DMS 273 treated with DMSO at 0.1 percent for 48 hours (cell line): ENCODE measurements at regions not wholly inside any gene's neighbourhood (a gene's known extent, or its start where the extent isn't known, plus 50 kb on each side); places are given as distances from the start of the nearest gene placed in this dataset.
"Not testable (repeated sequence)": the region's sequence is repeated elsewhere in the genome, so short reads cannot be mapped to it uniquely, and the experiment has no call there.

Experiments
- DNase-seq: peaks from one replicate; lab custom pipeline; 2025; lab: John Stamatoyannopoulos, UW

DNA sequence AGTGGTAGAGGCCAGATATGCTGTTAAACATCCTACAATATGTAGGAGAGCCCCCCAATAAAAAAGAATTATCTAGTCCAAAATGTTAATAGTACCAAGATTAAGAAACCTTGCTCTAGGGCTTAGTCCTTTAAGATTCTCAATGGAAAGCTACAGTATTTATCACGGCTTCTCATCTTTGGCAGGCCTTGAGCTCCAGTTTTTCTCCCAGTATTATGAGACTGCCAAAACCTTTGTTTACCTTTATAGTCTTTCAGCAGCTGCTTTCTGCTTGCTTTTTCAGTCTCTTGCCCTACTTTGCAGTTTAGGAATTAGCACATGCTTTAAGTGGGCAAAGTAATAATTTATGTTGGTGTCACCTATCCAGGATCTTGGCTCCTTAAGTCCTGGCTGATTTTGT lies 59.7 kb downstream of the NHLRC1 start:
- DNase-seq: peak; percentile 31

DNA sequence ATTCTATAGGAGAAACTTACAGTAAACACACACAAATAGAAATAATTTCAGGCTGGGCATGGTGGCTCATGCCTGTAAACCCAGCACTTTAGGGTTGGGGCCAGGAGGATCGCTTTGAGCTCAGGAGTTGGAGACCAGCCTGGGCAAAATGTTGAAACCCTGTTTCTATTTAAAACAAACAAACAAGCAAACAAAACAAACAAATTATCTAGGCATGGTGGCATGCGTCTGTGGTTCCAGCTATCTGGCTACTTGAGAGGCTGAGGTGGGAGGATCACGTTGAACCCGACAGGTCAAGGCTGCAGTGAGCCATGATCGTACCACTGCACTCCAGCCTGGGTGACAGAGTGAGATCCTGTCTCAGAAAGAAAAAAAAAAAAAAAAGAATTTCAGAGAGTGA lies 64.0 kb downstream of the NHLRC1 start:
- DNase-seq: no peak

DNA sequence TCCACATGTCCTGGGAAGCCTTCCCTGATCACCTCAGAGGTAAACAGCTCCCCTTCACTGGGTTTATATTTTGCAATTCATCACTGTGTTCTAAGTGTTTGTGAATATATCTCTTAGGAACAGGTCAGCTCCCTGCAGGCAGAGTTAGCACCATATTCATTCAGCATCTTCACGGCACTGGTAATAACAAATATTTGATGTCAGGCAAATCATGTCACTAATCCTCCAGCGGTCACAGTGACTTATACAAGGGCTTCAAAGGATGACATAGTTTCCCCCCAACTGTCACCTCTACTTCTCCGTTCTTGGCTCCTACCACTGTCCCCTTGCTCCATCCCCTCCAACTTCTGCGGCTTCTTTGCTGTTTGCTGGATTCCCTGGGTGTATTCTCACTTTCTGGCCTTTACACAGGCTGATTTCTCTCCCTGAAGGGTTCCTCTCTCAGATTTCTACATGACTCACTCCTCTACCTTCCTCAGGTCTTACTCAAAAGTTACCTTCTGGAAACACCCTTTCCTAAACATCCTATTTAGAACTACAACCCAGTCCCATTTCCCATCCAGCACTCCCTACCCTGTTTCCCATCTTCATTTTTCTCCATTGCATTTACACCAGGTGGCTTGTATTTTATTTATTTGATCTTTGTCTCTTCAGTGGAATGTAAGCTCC lies 66.6 kb downstream of the NHLRC1 start:
- no peak for DNase-seq

DNA sequence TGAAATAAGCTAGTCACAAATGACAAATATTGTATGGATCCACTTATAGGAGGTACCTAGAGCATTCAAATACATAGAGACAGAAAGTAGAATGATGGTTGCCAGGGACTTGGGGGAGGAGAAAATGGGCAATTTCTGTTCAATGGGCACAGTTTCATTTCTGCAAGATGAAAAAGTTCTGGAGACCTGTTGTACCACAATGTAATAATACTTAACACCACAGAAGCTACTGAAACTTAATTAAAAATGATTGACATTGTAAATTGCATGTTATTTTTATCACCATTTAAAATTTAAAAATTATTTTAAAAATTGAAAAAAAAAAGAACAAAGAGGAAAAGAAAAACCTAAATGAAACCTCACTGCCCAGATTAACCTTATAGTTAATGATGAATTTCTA lies 67.4 kb downstream of the NHLRC1 start:
- DNase-seq: no peak

DNA sequence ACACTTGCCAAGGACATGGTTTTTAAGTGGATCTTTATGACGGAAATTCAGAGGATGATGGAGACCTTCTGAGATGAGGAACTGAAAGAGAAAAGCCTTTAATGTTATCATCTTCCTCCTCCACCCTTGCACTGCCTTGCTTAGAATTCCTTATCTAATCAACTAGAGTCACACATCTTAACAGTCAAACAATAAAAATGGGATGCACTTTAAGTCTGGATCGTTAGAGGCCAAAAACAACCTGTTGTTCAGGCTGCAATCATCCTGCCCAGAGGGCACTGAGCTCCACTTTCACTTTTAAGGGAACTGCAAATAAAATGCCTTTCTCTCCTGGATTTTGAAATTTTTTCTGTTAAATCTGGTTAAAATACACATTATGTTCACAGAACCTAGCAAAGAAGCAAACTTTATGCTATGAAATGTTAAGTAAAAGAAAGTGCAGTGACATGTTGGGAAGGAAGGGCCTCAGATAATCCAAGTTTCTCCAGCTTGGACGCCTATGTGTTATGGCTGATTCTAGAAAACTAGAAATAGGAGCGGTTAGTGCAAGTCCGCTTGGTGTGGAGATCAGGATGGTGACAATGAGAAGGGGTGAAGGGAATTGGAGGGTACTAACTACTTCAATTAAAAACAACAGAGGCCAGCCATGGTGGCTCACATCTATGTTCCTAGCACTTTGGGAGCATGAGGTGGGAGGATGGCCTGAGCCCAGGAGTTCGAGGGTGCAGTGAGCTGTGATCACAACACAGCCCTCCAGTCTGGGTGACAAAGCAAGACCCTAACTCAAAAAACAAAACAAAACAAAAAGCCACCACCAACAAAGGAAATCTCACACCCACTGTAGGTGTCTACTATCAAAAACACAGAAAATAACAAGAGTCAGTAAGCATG lies 66.4 kb upstream of the KIF13A start:
- no peak for DNase-seq

DNA sequence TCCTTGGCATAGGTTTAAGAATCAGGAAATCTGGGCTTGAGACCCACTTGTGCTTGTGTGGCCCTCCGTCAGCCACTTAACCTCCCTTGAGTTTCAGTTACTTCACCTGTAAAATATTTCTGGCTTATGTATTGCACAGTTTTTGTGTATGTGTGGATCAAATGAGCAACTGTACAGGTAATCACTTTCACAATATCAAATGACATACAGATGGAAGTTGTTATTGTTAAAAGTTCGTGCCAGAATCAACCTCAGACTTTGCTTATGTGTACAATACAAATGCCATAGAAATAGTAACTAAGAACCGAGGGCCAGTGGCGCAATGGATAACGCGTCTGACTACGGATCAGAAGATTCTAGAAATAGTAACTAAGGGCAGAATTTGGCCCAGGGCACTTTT lies 65.6 kb upstream of the KIF13A start:
- no peak for DNase-seq

DNA sequence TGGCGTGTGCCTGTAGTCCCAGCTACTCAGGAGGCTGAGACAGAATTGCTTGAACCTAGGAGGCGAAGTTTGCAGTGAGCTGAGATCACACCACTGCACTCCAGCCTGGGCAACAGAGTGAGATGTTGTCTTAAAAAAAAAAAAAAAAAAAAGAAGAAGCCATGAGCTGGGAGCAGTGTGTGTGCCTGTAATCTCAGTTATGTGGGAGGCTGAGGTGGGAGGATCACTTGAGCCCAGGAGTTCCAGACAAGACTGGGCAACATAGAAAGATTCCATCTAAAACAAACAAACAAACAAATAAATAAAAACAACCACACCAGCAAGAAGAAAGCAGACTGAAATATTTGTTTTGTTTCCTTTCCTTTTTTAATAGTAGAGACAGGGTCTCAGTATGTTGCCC lies 62.2 kb upstream of the KIF13A start:
- no peak for DNase-seq

DNA sequence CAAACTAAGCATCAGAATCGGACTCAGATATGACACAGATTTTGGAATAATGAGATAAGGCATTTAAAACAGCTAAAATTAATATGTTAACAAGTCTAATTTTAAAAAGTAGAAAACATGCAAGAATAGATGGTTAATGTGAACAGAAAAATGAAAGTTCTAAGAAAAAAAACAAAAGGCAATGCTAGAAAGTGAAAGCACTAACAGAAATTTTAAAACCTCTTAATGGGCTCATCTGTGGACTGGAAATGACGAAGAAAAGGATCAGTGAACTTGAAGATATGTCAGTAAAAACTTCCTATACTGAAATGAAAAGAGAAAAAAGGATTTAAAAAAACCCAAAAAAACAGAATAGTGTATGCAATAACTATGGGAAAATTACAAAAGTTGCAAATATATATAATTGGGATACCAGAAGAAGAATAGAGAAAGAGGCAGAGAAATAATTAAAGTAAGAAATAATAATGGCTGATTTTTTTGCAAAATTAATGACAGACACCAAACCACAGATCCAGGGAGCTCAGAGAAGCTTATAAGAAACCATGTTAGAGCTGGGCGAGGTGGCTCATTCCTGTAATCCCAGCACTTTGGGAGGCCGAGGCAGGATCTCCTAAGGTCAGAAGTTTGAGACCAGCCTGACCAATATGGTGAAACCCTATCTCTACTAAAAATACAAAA lies 61.7 kb upstream of the KIF13A start:
- DNase-seq: no peak

DNA sequence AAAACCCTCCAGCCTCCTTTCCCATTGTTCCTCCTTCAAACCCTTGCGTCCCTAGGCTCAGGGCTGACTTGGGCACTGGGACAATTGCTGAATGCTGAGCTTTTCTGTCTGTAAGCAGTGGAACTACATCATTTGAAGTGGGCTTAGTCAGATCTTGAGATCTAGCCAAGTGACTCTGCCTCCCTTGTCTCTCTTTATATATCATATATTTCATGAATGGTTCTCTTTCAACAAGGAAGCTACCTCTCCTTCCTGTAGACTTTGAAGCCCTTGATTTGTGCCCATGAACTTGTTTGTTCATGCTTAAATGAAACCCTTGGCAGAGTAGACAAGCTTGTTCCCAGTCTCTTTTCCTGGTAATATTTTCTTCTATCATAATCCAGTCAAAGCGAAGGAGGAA lies 60.0 kb upstream of the KIF13A start:
- no peak for DNase-seq

DNA sequence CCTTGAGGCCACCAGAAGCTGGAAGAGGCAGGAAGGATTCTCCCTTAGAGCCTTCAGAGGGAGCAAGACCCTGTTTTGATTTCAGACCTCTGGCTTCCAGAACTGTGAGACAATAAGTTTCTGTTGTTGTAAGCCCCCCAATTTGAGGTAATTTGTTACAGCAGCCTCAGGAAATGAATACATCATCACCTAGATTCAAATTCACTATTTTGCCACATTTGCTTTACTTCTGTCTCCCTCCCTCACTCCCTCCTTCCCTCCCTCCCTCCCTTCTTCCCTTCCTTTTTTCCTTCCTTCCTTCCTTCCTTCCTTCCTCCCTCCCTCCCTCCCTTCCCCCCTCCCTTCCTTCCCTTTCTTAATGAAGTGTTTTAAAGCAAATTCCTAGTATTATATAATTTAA lies 58.1 kb upstream of the KIF13A start:
- no peak for DNase-seq

DNA sequence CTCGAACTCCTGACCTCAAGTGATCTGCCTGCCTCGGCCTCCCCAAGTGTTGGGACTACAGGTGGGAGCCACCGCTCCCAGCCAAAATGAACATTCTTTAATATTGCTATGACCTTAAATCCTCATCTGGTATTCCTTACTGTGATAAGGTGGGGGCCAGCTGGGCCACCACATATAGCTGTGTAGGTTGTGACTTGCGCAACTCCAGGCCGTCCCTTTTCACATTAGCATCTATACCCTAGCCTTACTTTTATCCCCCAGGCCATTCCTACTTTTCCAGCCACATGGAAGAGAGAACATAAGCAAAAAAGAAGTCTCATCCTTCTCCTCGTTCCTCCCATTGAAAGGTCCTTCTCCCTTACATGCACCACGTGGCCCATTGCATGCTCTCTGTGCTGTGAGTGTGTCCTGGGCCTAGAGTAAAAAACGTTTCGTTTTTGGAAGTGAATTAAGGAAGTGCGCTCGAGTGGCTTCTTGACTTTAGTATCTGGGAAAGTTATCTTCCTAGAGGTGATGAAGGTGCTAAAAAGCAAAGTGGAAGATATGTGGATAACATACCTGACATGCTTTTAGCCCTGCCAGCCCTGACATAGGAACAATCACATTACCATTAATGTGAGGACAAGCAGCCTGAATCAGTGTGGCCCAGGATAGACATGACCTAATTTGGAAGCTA lies 56.8 kb upstream of the KIF13A start:
- DNase-seq: no peak

DNA sequence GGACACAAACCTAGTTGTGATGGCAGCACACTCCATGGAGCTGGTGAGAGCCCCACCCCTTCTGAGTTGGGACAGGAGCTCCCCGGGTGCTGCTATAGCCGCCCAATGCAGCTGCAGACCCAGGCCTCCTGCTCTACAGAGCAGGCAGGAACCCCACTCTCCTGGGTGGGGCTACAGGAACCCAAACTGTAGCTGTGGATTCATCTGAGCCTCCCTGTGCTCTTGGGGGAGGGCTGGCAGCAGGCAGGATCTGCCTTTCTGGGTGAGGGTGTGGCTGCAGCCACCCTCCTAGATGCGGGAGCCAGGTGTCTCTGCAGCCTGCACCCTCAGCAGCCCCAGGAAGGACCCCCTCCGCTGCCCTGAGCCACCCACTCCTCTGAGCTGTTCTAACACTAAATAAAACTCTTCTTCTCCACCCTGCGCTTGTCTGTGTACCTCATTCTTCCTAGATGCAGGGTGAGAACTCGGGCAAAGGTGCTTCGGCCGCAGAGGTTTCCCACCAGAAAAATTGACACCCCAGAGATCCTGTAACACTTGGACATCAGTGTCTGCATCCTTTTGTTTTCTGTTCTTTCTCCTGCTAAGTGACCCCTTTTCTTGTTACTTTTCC lies 55.2 kb upstream of the KIF13A start:
- no peak for DNase-seq

DNA sequence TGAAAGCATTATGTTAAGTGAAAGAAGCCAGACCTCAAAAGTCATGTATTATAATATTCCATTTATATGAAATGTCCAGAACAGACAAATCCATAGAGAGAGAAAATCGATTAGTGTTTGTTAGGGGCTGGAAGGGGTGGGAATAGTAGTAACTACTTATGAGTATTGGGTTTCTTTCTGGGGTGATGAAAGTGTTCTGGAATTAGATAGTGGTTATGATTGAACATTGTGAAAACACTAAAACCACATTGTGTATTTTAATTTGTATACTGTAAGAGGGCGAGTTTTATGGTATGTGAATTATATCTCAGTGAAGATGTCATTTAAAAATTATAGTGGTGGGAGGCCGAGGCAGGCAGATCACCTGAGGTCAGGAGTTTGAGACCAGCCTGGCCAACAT lies 52.0 kb upstream of the KIF13A start:
- DNase-seq: no peak

DNA sequence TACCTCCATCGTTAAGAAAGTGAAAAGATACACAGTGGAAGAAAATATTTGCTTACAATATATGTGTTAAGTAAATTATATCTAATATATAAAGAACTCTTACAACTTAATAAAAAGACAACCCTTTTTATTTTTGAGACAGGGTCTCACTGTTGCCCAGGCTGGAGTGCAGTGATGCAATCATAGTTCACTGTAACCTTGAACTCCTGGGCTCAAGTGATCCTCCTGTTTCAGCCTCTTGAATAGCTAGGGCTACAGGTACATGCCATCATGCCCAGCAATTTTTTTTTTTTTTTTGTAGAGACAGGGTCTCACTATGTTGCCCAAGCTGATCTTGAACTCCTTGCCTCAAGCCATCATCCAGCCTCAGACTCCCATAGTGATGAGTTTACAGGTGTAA lies 50.8 kb upstream of the KIF13A start:
- DNase-seq: not testable (repeated sequence)
